GM19324 (cell line): ENCODE measurements at regions not wholly inside any gene's neighbourhood (a gene's known extent, or its start where the extent isn't known, plus 50 kb on each side); places are given as distances from the start of the nearest gene placed in this dataset.
"Not testable (repeated sequence)": the region's sequence is repeated elsewhere in the genome, so short reads cannot be mapped to it uniquely, and the experiment has no call there.

Experiments used
- ATAC-seq: cut with Tn5 transposase; IDR thresholded peaks from one replicate; pipeline ENCODE4 v1.9.1; 2021; ENCODE audit warnings: mild to moderate bottlenecking, moderate library complexity; ENCODE audit not compliant: unreplicated experiment, low FRiP score

- no peak for ATAC-seq
Observed at GRCh38 chr19:30287973-30288372, 84.2 kb upstream of the ZNF536 start.

- no peak for ATAC-seq
Observed at GRCh38 chr19:30288911-30289310, 83.3 kb upstream of the ZNF536 start.

GRCh38 chr19:30289336-30289735 is 82.8 kb upstream of the ZNF536 start:
- ATAC-seq = no peak

- ATAC-seq = not testable (repeated sequence)
Observed at GRCh38 chr19:30290805-30291204, 81.4 kb upstream of the ZNF536 start.

GRCh38 chr19:30293051-30293785 is 79.0 kb upstream of the ZNF536 start:
- ATAC-seq = no peak

GRCh38 chr19:30297969-30298368 is 74.2 kb upstream of the ZNF536 start:
- no peak for ATAC-seq

GRCh38 chr19:30303131-30303654 is 69.0 kb upstream of the ZNF536 start:
- no peak for ATAC-seq

- no peak for ATAC-seq
Observed at GRCh38 chr19:30304540-30304939, 67.6 kb upstream of the ZNF536 start.

GRCh38 chr19:30305346-30306060 is 66.7 kb upstream of the ZNF536 start:
- no peak for ATAC-seq

- no peak for ATAC-seq
Observed at GRCh38 chr19:30307191-30307974, 64.8 kb upstream of the ZNF536 start.

GRCh38 chr19:30309176-30309575 is 63.0 kb upstream of the ZNF536 start:
- no peak for ATAC-seq

GRCh38 chr19:30309905-30310601 is 62.1 kb upstream of the ZNF536 start:
- no peak for ATAC-seq

GRCh38 chr19:30310602-30311263 is 61.5 kb upstream of the ZNF536 start:
- ATAC-seq = no peak

- no peak for ATAC-seq
Observed at GRCh38 chr19:30311911-30312310, 60.3 kb upstream of the ZNF536 start.

GRCh38 chr19:30312582-30313352 is 59.4 kb upstream of the ZNF536 start:
- no peak for ATAC-seq

GRCh38 chr19:30313353-30313750 is 58.8 kb upstream of the ZNF536 start:
- no peak for ATAC-seq

- ATAC-seq = no peak
Observed at GRCh38 chr19:30314056-30314804, 58.0 kb upstream of the ZNF536 start.

GRCh38 chr19:30314805-30315155 is 57.4 kb upstream of the ZNF536 start:
- ATAC-seq = no peak

GRCh38 chr19:30315159-30315558 is 57.0 kb upstream of the ZNF536 start:
- ATAC-seq = no peak
